Inferior parietal cortex (tissue), 1 donor: ENCODE measurements at regions not wholly inside any gene's neighbourhood (a gene's known extent, or its start where the extent isn't known, plus 50 kb on each side); places are given as distances from the start of the nearest gene placed in this dataset.

ENCODE experiments used
- DNase-seq: peaks from one replicate; pipeline ENCODE4 v3.0.0-alpha.2; 2016; ENCODE audit errors: extremely low spot score

GRCh38 chr16:79980650-79981521 lies 380.3 kb upstream of the MAF start:
- peak; percentile 74 for DNase-seq

GRCh38 chr16:79977940-79978836 lies 377.7 kb upstream of the MAF start:
- no peak for DNase-seq

DNA sequence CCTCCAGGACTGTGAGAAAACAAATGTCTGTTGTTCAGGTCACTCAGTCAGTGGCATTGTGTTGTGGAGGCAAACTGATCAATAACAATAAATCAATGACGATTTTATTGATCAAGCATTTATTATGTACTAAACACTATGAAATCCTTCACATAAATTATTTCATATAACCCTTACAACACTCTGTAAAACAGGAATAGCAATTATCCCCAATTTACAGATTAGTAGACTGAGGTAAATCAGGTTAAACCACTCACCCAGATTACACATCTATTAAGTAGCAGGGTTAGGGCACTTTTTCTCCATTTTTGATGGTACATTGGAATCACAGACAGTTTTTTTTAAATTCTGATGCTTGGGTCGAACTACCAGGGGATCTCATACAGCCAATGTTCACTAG lies 372.8 kb upstream of the MAF start:
- DNase-seq: no peak

DNA sequence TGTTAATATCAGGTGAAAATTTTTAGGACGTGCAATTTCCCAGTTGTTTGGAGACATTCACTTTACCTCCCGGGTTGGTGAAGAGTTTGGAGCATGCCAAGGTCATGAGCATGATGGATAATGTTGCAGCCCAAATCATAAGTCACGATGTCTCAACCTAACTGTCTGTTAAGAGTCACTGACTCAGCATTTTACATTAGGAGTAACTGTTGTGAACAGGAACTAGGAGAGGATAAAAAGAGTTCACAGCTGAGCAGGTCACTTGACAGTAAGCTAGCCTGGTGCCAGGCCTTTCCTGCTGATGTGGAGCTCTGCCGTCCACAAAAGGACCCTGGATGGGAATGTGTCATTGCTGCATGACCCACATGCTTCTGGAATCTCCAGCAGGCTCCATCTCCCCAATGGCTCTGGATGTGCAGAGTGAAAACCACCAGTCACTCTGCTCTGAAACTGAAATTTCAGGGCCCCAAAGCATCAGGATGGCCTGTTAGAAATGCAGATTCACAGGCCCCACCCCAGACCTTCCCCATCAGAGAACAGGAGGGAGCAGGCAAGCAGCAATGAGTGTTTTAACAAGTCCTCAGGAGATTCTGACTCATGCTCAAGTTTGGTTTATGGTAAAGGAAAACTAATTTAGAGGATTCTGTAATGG lies 371.6 kb upstream of the MAF start:
- DNase-seq: peak; percentile 21

- DNase-seq: no peak
Measured at GRCh38 chr16:79971237-79971572, 370.7 kb upstream of the MAF start.

- peak; percentile 42 for DNase-seq
Measured at GRCh38 chr16:79970551-79971236, 370.2 kb upstream of the MAF start.

- no peak for DNase-seq
Measured at GRCh38 chr16:79970087-79970486, 369.6 kb upstream of the MAF start.

DNA sequence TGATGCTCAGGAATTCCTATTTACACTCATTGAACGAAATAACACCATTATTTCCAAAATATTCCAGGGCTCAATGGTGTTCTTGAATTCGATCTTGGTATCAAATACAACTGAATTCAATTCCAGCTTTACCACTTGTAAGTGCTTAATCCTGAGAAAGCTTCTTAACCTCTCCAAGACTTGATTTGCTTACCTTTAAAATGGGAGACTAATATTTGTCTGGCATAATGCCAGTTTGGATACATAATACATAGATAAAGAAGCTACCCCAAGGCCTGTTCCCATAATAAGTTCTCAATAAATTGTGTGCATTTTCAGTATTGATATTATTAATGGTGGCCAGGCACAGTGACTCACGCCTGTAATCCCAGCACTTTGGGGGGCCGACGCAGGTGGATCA lies 368.9 kb upstream of the MAF start:
- no peak for DNase-seq

- no peak for DNase-seq
Measured at GRCh38 chr16:79966226-79966625, 365.7 kb upstream of the MAF start.

- DNase-seq: no peak
Measured at GRCh38 chr16:79965718-79966117, 365.2 kb upstream of the MAF start.

- DNase-seq: no peak
Measured at GRCh38 chr16:79964104-79964503, 363.6 kb upstream of the MAF start.

DNA sequence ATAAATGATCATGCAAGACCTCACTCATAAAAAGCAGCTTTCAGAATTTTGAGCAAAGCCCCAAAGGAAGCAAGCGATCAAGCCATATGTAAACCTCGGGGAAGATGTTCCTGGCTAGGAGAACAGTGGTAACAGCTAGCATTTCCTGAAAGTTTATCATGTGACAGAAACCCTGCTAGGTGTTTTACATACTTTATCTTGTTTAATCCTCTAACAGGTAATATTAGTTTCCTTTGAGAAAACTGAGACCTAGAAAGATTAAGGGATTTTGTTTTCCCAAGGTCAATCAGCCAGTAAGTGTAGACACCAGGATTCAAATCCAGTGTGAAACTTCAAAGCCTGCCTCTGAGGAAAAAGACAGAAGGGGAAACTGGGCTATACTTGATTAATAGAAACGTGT lies 362.4 kb upstream of the MAF start:
- no peak for DNase-seq

DNA sequence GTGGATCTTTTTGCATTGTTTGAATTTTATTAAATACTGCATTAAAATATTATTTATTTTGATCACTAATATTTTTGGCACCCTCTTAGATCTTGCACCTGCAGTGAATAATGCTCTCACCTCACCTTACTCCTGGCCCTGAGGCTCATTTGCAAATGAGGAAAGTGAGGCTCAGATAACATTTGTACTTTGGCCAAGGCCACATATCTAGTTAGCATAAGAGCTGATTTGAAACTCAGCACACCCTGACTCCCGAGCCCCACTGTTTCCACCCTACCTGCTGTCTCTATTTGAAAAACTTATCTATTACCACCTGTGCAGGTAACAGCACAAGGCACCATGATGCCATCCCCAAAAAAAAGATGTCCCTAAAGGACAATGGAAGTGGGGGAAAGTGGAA lies 358.7 kb upstream of the MAF start:
- DNase-seq: no peak

GRCh38 chr16:79954921-79955705 lies 354.6 kb upstream of the MAF start:
- no peak for DNase-seq

DNA sequence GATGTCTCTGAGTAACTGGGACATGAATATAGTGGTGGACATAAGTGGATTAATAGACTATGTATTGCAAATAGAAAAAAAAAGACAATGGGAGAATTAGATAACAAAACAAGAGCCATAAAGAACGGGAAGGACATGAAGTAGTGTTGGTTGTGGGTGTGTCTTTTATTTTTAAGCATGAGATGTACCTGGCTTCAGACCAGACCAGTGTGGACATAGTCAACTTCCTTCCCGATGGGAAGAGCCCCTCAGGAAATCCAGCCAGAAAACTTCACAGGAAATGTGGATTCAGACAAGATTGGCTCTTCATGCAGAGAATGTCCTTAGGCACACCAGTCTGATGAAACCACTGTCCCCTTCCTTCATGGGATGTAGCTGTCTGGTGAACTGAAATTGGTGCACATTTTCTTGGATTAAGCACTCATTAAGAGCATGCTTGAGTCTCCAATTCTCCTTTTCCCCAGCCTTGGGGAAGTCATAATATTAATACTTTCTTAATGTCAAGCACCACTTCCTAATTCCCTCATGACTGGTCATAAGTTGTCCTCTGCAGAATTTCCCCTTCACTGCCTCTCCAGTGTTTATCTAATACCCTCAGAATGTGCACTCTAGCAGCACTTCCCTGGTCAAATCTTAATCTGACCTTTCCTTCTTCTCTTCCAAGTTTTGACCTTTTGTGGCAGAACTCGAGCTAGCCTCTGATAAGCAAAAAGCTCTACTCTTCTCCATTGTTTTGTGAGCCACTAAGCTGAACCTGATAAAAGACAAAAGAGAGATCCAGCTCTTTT lies 350.6 kb upstream of the MAF start:
- no peak for DNase-seq

GRCh38 chr16:79949417-79949816 lies 348.9 kb upstream of the MAF start:
- no peak for DNase-seq

DNA sequence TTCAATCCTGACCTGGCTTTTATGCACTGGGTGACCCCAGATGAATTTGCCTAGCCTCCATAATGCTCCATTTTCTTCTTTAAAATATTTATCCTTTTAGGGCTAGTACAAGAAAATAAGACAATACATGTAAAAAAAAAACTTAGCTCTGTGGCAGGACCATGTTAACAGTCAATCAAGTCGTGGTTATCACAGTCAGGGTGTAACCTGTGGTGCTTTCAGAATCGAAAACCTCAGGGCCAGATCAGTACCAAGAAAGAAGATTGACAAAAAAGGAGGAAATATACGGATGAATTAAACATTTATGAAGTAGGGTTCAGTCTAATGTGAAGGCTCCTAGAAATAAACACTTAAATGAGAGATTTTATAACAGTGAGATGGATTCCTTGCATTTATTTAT lies 347.2 kb upstream of the MAF start:
- DNase-seq: no peak

GRCh38 chr16:79946252-79946651 lies 345.7 kb upstream of the MAF start:
- no peak for DNase-seq

DNA sequence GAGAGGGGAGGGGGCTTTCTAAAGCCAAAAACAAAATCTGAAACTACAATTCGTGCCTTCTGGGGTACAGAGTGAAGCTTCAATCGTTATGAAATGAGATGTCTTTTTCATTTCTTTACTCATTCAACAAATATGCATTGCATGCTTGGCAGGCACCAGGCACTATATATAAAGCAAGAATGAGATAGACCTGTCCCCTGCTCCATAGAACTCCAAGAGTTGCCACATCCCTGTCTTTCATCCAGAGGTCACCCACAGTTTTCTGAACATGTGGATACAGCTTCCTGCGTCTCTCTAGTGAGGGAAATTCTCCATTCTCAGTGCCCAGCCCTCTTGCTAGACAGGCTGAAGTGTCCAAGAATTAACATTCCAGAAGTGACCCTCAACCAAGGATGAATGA lies 343.2 kb upstream of the MAF start:
- DNase-seq: no peak

GRCh38 chr16:79938575-79938974 lies 338.0 kb upstream of the MAF start:
- DNase-seq: no peak
